Activated naive CD4-positive, alpha-beta T cell treated with anti-CD3 and anti-CD28 coated beads for 36 hours (primary cell): ENCODE measurements at regions not wholly inside any gene's neighbourhood (a gene's known extent, or its start where the extent isn't known, plus 50 kb on each side); places are given as distances from the start of the nearest gene placed in this dataset.
"Not testable (repeated sequence)": the region's sequence is repeated elsewhere in the genome, so short reads cannot be mapped to it uniquely, and the experiment has no call there.

Source experiments
- CTCF ChIA-PET: fragments of 350-600 bp; sonication (Branson Sonifier 250); formaldehyde crosslinking; loops from one replicate; lab custom pipeline; 2021; ENCODE audit warnings: antibody characterized with exemption; lab: Charles Lee
- DNase-seq: peaks from one replicate; pipeline ENCODE4 v3.0.0-alpha.2; 2020
- H3K27ac Mint-ChIP-seq: one replicate; pipeline ENCODE4 v1.8.0; 2021; ENCODE audit warnings: mild to moderate bottlenecking, mixed read lengths
- H3K27me3 Mint-ChIP-seq: one replicate; pipeline ENCODE4 v1.8.0; 2021; ENCODE audit warnings: low read depth, mixed read lengths
- H3K36me3 Mint-ChIP-seq: one replicate; pipeline ENCODE4 v1.8.0; 2021; ENCODE audit warnings: low read depth, mixed read lengths
- H3K4me1 Mint-ChIP-seq: one replicate; pipeline ENCODE4 v1.8.0; 2021; ENCODE audit warnings: low read depth, mixed read lengths
- H3K4me3 Mint-ChIP-seq: one replicate; pipeline ENCODE4 v1.8.0; 2021; ENCODE audit warnings: mild to moderate bottlenecking, moderate library complexity, mixed read lengths
- H3K9me3 Mint-ChIP-seq: one replicate; pipeline ENCODE4 v1.8.0; 2021; ENCODE audit warnings: mixed read lengths
- intact Hi-C: fragments of 100-400 bp; cut with micrococcal nuclease; formaldehyde crosslinking; loops from one replicate; pipeline ENCODE4 v1.15.1; 2023

DNA sequence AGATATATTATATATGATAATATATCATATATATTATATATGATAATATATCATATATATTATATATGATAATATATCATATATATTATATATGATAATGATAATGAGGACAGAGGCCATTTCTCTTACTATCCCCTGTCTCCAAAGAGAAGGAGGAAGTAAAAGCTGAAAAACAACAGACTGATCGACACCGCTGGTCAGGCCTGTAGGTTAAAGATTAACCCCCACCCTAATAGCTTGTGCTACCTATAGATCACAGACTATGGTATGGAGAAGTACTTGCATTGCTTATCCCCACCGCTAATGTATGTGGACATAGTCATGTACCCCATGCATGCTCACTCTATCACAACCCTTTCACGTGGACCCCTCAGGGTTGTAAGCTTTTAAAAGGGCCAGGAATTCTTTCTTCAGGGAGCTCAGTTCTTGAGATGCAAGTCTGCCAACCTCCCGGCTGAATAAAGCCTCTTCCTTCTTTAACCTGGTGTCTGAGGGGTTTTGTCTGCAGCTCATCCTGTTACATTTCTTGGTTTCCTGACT, 786.1 kb upstream of the TMEM132C start:
- no peaks in the 10 kb centered on the region for H3K9me3 Mint-ChIP-seq
- H3K27me3 Mint-ChIP-seq, result peaks cover 2% of the 10 kb centered on the region
- DNase-seq, result no peak
- H3K36me3 Mint-ChIP-seq, result no peaks in the 10 kb centered on the region
- CTCF ChIA-PET, result interaction anchor here (0.6 to 0.9 kb wide), 2 partner anchors 23 to 47 kb away, joined by 4 to 5 read pairs; no protein-coding TSS in a partner anchor
- H3K27ac Mint-ChIP-seq, result no peak overlapping the region
- intact Hi-C loops, result no loop called here
- H3K4me3 Mint-ChIP-seq, result no peak overlapping the region
- no peaks in the 10 kb centered on the region for H3K4me1 Mint-ChIP-seq

DNA sequence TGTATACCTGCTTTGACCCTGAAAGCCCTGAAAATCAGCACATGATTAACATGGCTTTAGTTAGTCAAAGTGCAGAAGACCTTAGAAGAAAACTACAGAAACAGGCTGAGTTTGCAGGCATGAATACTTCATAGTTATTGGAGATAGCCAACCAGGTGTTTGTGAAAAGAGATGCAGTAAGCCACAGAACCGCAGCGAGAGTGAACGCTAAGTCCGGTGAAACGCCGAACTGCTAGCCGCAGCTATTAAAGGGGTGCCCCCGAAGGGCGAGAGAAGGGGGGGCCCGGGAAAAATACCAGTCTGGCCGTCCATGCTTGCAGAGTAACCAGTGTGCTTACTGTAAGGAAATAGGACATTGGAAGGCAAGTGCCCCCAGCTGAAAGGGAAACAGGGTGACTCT, 784.0 kb upstream of the TMEM132C start:
- Mint-ChIP-seq H3K4me3 (no peak overlapping the region), H3K9me3 (no peaks in the 10 kb centered on the region), H3K27me3 (peaks cover 2% of the 10 kb centered on the region), H3K36me3 (no peaks in the 10 kb centered on the region), H3K27ac (no peak overlapping the region), H3K4me1 (no peaks in the 10 kb centered on the region)
- DNase-seq, result no peak
- CTCF ChIA-PET, result no interaction called here
- intact Hi-C loops, result no loop called here

DNA sequence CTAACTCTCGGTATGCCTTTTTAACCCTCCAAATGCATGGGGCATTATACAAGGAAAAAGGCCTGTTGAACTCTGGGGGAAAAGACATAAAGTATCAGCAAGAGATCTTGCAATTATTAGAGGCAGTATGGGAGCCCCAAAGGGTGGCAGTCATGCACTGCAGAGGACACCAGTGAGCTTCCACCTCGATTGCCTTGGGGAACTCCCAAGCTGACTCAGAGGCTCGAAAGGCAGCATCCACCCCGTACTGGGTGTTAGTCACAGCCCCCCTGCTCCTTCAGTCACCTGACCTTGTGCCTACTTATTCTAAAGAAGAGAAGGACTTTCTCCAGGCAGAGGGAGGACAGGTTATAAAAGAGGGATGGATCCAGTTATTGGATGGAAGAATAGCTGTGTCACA, 781.4 kb upstream of the TMEM132C start:
- H3K4me1 Mint-ChIP-seq, result no peaks in the 10 kb centered on the region
- H3K36me3 Mint-ChIP-seq, result no peaks in the 10 kb centered on the region
- no peak overlapping the region for H3K27ac Mint-ChIP-seq
- intact Hi-C loops, result loop anchor here (1.0 kb wide), 3 partner anchors 74 to 584 kb away; no protein-coding TSS in a partner anchor
- CTCF ChIA-PET, result interaction anchor here (1.2 to 1.3 kb wide), 2 partner anchors 47 to 192 kb away, joined by 3 read pairs; no protein-coding TSS in a partner anchor
- no peaks in the 10 kb centered on the region for H3K9me3 Mint-ChIP-seq
- H3K27me3 Mint-ChIP-seq, result peaks cover 2% of the 10 kb centered on the region
- peak; percentile 66 for DNase-seq
- H3K4me3 Mint-ChIP-seq, result no peak overlapping the region

DNA sequence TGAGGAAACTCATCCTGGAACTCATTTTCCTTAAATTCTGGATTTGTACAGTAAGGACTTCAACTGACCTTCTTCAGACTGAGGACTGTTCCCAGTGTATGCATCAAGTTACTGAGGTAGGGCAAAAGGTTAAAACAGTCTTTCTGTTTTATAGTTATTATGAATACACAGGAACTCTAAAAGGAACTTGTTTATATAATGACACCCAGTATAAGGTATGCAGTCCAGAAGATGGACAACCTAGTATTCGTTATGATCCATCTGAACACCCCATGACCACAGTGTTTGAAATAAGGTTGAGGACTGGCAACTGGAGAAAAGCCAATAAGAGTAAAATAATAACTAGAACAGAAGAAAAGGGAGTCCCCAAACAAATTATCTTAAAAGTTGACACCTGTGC, 779.9 kb upstream of the TMEM132C start:
- intact Hi-C loops, result no loop called here
- no peaks in the 10 kb centered on the region for H3K36me3 Mint-ChIP-seq
- peaks cover 2% of the 10 kb centered on the region for H3K27me3 Mint-ChIP-seq
- CTCF ChIA-PET, result no interaction called here
- no peaks in the 10 kb centered on the region for H3K9me3 Mint-ChIP-seq
- H3K4me1 Mint-ChIP-seq, result no peaks in the 10 kb centered on the region
- no peak overlapping the region for H3K27ac Mint-ChIP-seq
- no peak overlapping the region for H3K4me3 Mint-ChIP-seq
- DNase-seq, result no peak

DNA sequence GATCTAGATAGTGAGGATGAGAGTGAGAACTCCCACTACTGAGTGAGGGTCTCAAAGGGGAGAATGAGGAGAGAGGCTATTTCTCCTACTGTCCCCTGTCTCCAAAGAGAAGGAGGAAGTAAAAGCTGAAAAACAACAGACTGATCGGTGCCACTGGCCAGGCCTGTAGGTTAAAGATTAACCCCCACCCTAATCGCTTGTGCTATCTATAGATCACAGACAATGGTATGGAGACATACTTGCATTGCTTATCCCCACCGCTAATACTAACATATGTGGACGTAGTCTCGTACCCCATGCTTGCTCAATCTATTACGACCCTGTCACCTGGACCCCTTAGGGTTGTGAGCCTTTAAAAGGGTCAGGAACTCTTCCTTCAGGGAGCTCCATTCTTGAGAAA, 777.9 kb upstream of the TMEM132C start:
- intact Hi-C loops, result no loop called here
- CTCF ChIA-PET, result no interaction called here
- H3K27me3 Mint-ChIP-seq, result no peaks in the 10 kb centered on the region
- H3K27ac Mint-ChIP-seq, result no peak overlapping the region
- H3K9me3 Mint-ChIP-seq, result no peaks in the 10 kb centered on the region
- DNase-seq, result no peak
- no peaks in the 10 kb centered on the region for H3K4me1 Mint-ChIP-seq
- no peak overlapping the region for H3K4me3 Mint-ChIP-seq
- no peaks in the 10 kb centered on the region for H3K36me3 Mint-ChIP-seq

DNA sequence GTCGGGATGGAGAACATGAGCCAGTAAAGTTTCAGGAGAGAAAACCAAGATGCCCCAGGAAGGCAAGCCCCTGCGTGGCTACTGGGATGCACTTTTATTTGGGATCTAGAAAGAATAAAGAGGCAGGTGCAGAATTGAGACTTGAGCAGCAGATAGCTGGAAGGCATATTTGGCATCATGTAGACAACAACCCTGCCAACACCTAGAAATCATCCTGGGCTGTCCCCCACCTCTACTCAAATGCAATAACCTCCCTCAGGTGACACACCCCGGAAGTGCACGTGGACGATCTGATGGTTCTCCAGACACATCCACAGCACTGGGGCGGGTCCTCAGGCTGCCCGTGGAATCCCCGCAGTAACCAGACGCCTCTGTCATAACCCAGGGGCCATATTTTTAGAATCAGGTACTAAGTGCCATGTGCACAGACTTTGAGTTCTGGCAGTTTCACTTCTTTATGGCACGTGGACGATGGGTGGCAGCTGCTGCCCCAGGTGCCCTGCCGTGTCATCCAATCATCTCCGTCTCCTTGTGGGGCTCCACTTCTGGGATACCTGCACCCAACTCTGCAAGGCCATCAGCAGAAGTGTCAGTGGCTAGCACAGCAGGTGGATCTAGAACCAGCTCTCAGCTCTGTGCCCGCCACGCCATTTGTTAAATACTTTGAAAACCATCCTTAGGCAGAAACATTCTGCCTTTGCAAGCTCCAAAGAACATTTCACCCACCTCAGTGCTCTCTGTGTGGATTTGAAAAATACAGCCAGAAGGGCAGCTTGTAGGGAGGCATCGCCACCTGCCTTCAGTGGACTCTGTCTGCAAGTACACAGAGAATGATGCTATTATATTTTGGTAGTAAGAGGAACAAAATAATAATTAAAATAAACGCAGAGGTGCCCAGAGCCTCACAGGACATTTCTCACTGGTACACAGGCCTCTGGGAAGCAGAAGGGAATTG, 771.7 kb upstream of the TMEM132C start:
- no peaks in the 10 kb centered on the region for H3K27me3 Mint-ChIP-seq
- no peak for DNase-seq
- H3K27ac Mint-ChIP-seq, result no peak overlapping the region
- intact Hi-C loops, result no loop called here
- H3K9me3 Mint-ChIP-seq, result peaks cover 1% of the 10 kb centered on the region
- no peak overlapping the region for H3K4me3 Mint-ChIP-seq
- CTCF ChIA-PET, result no interaction called here
- no peaks in the 10 kb centered on the region for H3K36me3 Mint-ChIP-seq
- no peaks in the 10 kb centered on the region for H3K4me1 Mint-ChIP-seq

DNA sequence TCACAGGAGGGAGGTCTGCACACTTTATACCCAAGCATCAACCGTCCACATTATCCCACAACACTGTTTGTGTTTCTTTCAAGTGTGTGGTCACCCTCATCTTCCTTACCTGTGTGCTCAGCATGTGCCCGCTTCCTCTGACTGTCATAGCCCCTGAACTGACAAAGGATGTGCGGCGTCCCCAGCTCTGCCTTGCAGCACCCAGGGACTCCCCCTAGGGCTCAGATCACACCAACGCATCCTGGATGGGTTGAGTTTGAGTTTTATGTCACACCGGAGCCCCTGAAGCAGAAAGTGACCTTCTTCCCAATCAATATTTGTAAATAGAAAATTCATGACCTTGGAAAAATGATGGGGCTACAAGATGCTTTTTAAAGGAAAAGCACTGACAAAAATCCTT, 770.7 kb upstream of the TMEM132C start:
- Mint-ChIP-seq H3K9me3 (peaks cover 1% of the 10 kb centered on the region), H3K4me1 (no peaks in the 10 kb centered on the region), H3K27ac (no peak overlapping the region), H3K27me3 (no peaks in the 10 kb centered on the region), H3K4me3 (no peak overlapping the region), H3K36me3 (no peaks in the 10 kb centered on the region)
- DNase-seq, result no peak
- CTCF ChIA-PET, result no interaction called here
- intact Hi-C loops, result no loop called here

DNA sequence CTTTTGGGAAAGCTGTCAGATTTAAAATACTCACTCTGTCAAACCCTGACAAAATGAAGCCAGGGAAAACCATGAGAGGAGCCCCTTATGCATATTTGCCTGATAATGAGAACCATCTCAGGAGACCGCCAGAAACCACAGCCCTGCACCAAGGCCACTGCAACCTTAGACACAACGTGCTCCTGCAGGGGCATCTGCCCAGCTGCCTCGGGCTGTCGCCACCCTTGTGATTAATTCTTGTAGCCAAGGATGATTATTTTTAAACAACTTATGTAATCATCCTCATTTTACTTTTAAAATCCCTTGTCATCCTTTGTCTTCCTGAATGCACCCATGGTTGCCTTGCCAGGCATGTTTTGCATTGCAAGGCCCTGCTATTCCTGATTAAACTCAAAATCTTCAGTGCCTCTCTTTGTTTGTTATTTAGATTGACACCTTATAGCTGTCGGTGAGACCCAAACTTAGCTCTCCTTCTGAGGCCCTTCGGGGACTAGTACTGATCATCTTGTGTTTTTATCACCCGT, 766.4 kb upstream of the TMEM132C start:
- H3K4me1 Mint-ChIP-seq, result no peaks in the 10 kb centered on the region
- intact Hi-C loops, result no loop called here
- H3K27ac Mint-ChIP-seq, result no peak overlapping the region
- DNase-seq, result no peak
- CTCF ChIA-PET, result no interaction called here
- no peaks in the 10 kb centered on the region for H3K36me3 Mint-ChIP-seq
- H3K27me3 Mint-ChIP-seq, result no peaks in the 10 kb centered on the region
- peaks cover 4% of the 10 kb centered on the region for H3K9me3 Mint-ChIP-seq
- H3K4me3 Mint-ChIP-seq, result no peak overlapping the region

DNA sequence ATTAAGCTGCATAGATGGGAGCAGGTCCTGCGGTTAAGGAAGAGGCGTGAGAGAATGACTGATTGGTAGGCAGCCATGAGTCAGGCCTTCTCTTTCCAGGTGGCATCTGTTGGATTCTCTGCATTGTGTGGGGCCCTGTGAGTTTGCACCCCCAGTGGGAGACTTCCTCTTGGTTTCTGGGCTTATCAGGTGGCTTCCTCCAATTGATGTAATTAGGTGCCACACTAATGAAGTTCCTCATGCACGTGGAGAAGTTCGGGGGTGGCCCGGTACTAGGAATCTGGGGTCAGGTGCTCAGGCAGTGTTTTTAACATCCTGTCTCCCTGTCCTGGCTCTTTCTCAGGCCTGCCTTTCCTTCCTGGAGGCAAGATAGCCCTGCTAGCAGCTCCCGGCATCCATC, 765.1 kb upstream of the TMEM132C start:
- CTCF ChIA-PET, result no interaction called here
- Mint-ChIP-seq H3K27ac (no peak overlapping the region), H3K27me3 (no peaks in the 10 kb centered on the region), H3K4me1 (no peaks in the 10 kb centered on the region), H3K36me3 (no peaks in the 10 kb centered on the region), H3K9me3 (peaks cover 4% of the 10 kb centered on the region), H3K4me3 (no peak overlapping the region)
- no peak for DNase-seq
- intact Hi-C loops, result no loop called here

DNA sequence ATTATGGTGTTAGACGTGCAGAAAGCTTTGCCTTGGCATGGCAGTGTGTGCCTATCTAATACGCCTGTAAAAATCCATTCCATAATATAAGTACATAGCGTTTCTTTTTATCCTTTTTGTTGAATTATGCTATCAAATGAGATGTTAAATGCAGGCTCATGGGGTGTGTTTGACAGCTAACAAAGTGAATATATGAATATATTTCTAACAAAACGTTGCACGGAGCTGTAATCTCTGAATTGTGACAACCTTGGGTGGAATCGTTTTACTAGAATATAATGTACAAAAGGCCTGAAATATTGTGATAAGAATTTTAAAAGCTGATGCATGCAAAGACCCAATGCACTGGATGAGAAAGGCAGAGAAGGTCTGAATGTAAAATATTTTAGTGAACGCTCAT, 763.7 kb upstream of the TMEM132C start:
- H3K4me3 Mint-ChIP-seq, result no peak overlapping the region
- no peak overlapping the region for H3K27ac Mint-ChIP-seq
- no peaks in the 10 kb centered on the region for H3K4me1 Mint-ChIP-seq
- no peaks in the 10 kb centered on the region for H3K36me3 Mint-ChIP-seq
- peaks cover 4% of the 10 kb centered on the region for H3K9me3 Mint-ChIP-seq
- H3K27me3 Mint-ChIP-seq, result no peaks in the 10 kb centered on the region
- CTCF ChIA-PET, result no interaction called here
- intact Hi-C loops, result no loop called here
- no peak for DNase-seq

DNA sequence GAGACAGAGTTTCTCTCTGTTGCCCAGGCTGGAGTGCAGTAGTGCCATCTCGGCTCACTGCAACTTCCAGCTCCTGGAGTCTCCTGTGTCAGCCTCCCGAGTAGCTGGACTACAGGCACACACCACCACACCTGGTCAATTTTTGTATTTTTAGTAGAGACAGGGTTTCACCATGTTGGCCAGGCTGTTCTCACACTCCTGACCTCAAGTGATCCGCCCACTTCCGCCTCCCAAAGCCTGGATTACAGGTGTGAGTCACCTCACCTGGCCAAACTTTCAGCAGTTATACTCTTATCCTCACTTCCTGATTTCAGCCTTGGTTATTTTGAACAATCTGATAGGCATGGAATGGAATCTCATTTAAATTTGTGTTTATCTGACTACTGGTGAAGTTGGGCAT, 763.0 kb upstream of the TMEM132C start:
- CTCF ChIA-PET, H3K27ac Mint-ChIP-seq, H3K27me3 Mint-ChIP-seq, intact Hi-C loops, H3K9me3 Mint-ChIP-seq, H3K36me3 Mint-ChIP-seq, H3K4me3 Mint-ChIP-seq, DNase-seq, H3K4me1 Mint-ChIP-seq: not testable (repeated sequence)

DNA sequence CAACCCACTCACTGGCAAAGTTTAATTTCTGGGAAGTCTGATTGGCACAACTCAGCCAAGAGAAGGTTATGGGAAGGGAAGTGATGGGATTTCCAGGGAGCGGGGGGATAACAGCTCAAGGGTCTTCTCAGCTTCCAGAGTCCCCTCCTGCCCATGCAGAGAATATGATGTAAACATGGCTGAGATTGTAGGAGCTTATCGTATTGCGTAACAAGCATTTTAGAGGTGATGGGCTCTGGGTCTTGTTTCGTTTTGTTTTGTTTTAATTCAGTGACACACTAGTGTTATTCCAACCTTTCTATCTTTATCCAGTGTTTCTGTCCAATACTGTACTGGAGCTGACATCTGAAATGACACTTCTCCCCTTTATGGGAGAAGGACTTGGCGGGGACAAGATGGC, 762.1 kb upstream of the TMEM132C start:
- Mint-ChIP-seq H3K36me3 (no peaks in the 10 kb centered on the region), H3K27me3 (no peaks in the 10 kb centered on the region), H3K4me1 (no peaks in the 10 kb centered on the region), H3K4me3 (no peak overlapping the region), H3K9me3 (peaks cover 3% of the 10 kb centered on the region), H3K27ac (no peak overlapping the region)
- CTCF ChIA-PET, result no interaction called here
- intact Hi-C loops, result no loop called here
- no peak for DNase-seq

DNA sequence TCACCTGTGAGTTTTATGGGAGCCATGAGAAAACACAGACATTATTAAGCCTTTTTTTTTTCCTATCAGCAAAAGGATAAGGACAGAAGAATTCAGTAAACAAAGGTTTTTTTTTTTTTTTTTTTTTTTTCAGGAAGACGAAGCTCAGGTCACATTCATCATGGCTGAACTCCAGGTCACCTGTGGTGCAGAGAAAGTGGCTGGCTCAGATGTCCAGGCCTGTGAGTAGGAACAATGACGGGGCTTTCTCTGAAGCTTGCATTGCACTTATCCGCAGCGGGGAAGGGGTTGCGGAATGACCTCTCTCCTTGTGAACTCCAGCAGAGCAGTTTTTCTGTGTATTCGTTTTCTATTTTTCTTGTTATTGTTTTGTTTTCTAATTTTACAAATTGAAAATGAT, 759.6 kb upstream of the TMEM132C start:
- Mint-ChIP-seq H3K27ac (no peak overlapping the region), H3K4me3 (no peak overlapping the region), H3K4me1 (no peaks in the 10 kb centered on the region), H3K27me3 (no peaks in the 10 kb centered on the region), H3K36me3 (no peaks in the 10 kb centered on the region), H3K9me3 (peaks cover 2% of the 10 kb centered on the region)
- no peak for DNase-seq
- intact Hi-C loops, result no loop called here
- CTCF ChIA-PET, result no interaction called here
